Muscle layer of duodenum (tissue), 2 donors: ENCODE measurements at regions not wholly inside any gene's neighbourhood (a gene's known extent, or its start where the extent isn't known, plus 50 kb on each side); places are given as distances from the start of the nearest gene placed in this dataset.
"Not testable (repeated sequence)": the region's sequence is repeated elsewhere in the genome, so short reads cannot be mapped to it uniquely, and the experiment has no call there.

Experiments used
- H3K27ac ChIP-seq: one replicate; pipeline ENCODE4 v1.7.0; 2013; ENCODE audit warnings: mild to moderate bottlenecking, low read length
- H3K27me3 ChIP-seq: one replicate; pipeline ENCODE4 v1.7.0; 2013; ENCODE audit warnings: low read depth, mild to moderate bottlenecking, control low read depth, low read length
- H3K36me3 ChIP-seq, 2 donors: one replicate each; pipeline ENCODE4 v1.7.0; 2013; ENCODE audit warnings: low read length in 2 of 2, control low read depth in 1 of 2, mild to moderate bottlenecking in 1 of 2; ENCODE audit not compliant: insufficient read depth in 2 of 2, control insufficient read depth in 1 of 2
- H3K4me1 ChIP-seq, 2 donors: one replicate each; pipeline ENCODE4 v1.7.0; 2013; ENCODE audit warnings: low read length in 2 of 2, mild to moderate bottlenecking in 2 of 2, control low read depth in 1 of 2, moderate library complexity in 1 of 2; ENCODE audit not compliant: insufficient read depth in 2 of 2, control insufficient read depth in 1 of 2
- H3K4me3 ChIP-seq, 2 donors: one replicate each; pipeline ENCODE4 v1.7.0; 2013; ENCODE audit warnings: low read length in 2 of 2, low read depth in 1 of 2, mild to moderate bottlenecking in 1 of 2
- H3K9me3 ChIP-seq, 2 donors: one replicate each; pipeline ENCODE4 v1.7.0; 2013; ENCODE audit warnings: low read length in 2 of 2, control low read depth in 1 of 2, mild to moderate bottlenecking in 1 of 2; ENCODE audit not compliant: control insufficient read depth in 1 of 2
- donor health status: healthy.

GRCh38 chr11:23423656-23424055 lies 563.4 kb upstream of the CCDC179 start:
- H3K27ac ChIP-seq = no peak overlapping the region
- H3K4me3 ChIP-seq = no peak overlapping the region
- H3K4me1 ChIP-seq = no peaks in the 10 kb centered on the region
- H3K27me3 ChIP-seq = no peaks in the 10 kb centered on the region
- no peaks in the 10 kb centered on the region for H3K9me3 ChIP-seq
- no peaks in the 10 kb centered on the region for H3K36me3 ChIP-seq

GRCh38 chr11:23425381-23425780 lies 565.1 kb upstream of the CCDC179 start:
- Histone ChIP-seq H3K36me3 (no peaks in the 10 kb centered on the region), H3K27me3 (no peaks in the 10 kb centered on the region), H3K27ac (no peak overlapping the region), H3K4me3 (no peak overlapping the region), H3K4me1 (no peaks in the 10 kb centered on the region), H3K9me3 (no peaks in the 10 kb centered on the region)

GRCh38 chr11:23429569-23429968 lies 569.3 kb upstream of the CCDC179 start:
- no peak overlapping the region for H3K4me3 ChIP-seq
- H3K9me3 ChIP-seq = no peaks in the 10 kb centered on the region
- H3K27me3 ChIP-seq = no peaks in the 10 kb centered on the region
- H3K27ac ChIP-seq = no peak overlapping the region
- no peaks in the 10 kb centered on the region for H3K36me3 ChIP-seq
- H3K4me1 ChIP-seq = no peaks in the 10 kb centered on the region

GRCh38 chr11:23453522-23453921 lies 593.2 kb upstream of the CCDC179 start:
- Histone ChIP-seq H3K36me3 (no peaks in the 10 kb centered on the region), H3K4me3 (no peak overlapping the region), H3K9me3 (peaks cover 0 to 6% of the 10 kb centered on the region in 2 donors), H3K27me3 (no peaks in the 10 kb centered on the region), H3K27ac (no peak overlapping the region), H3K4me1 (no peaks in the 10 kb centered on the region)

GRCh38 chr11:23455321-23455891 lies 595.1 kb upstream of the CCDC179 start:
- Histone ChIP-seq H3K4me1 (no peaks in the 10 kb centered on the region), H3K4me3 (no peak overlapping the region), H3K27me3 (no peaks in the 10 kb centered on the region), H3K36me3 (no peaks in the 10 kb centered on the region), H3K9me3 (peaks cover 0 to 6% of the 10 kb centered on the region in 2 donors), H3K27ac (no peak overlapping the region)

- H3K4me3 ChIP-seq = no peak overlapping the region
- no peaks in the 10 kb centered on the region for H3K27me3 ChIP-seq
- H3K27ac ChIP-seq = no peak overlapping the region
- H3K36me3 ChIP-seq = no peaks in the 10 kb centered on the region
- H3K4me1 ChIP-seq = no peaks in the 10 kb centered on the region
- H3K9me3 ChIP-seq = no peaks in the 10 kb centered on the region
These were observed 597.4 kb upstream of the CCDC179 start for GRCh38 chr11:23457641-23458040.

- Histone ChIP-seq H3K27ac (no peak overlapping the region), H3K27me3 (no peaks in the 10 kb centered on the region), H3K4me1 (no peaks in the 10 kb centered on the region), H3K36me3 (no peaks in the 10 kb centered on the region), H3K4me3 (no peak overlapping the region), H3K9me3 (no peaks in the 10 kb centered on the region)
These were observed 611.6 kb upstream of the CCDC179 start for GRCh38 chr11:23471878-23472277.

GRCh38 chr11:23473782-23474181 lies 613.5 kb upstream of the CCDC179 start:
- H3K36me3 ChIP-seq = no peaks in the 10 kb centered on the region
- H3K27me3 ChIP-seq = no peaks in the 10 kb centered on the region
- no peak overlapping the region for H3K27ac ChIP-seq
- H3K4me1 ChIP-seq = no peaks in the 10 kb centered on the region
- H3K9me3 ChIP-seq = no peaks in the 10 kb centered on the region
- H3K4me3 ChIP-seq = no peak overlapping the region

- no peak overlapping the region for H3K27ac ChIP-seq
- no peaks in the 10 kb centered on the region for H3K36me3 ChIP-seq
- H3K27me3 ChIP-seq = no peaks in the 10 kb centered on the region
- no peak overlapping the region for H3K4me3 ChIP-seq
- no peaks in the 10 kb centered on the region for H3K4me1 ChIP-seq
- H3K9me3 ChIP-seq = no peaks in the 10 kb centered on the region
These were observed 620.5 kb upstream of the CCDC179 start for GRCh38 chr11:23480736-23481135.

- not testable (repeated sequence) for H3K27ac ChIP-seq, H3K4me1 ChIP-seq, H3K4me3 ChIP-seq, H3K27me3 ChIP-seq, H3K9me3 ChIP-seq, H3K36me3 ChIP-seq
These were observed 623.9 kb upstream of the CCDC179 start for GRCh38 chr11:23484146-23484545.

GRCh38 chr11:23484618-23485017 lies 624.3 kb upstream of the CCDC179 start:
- H3K4me3 ChIP-seq, H3K4me1 ChIP-seq, H3K27me3 ChIP-seq, H3K27ac ChIP-seq, H3K9me3 ChIP-seq, H3K36me3 ChIP-seq: not testable (repeated sequence)

GRCh38 chr11:23490557-23491235 lies 630.4 kb upstream of the CCDC179 start:
- Histone ChIP-seq H3K9me3 (no peaks in the 10 kb centered on the region), H3K36me3 (no peaks in the 10 kb centered on the region), H3K27ac (no peak overlapping the region), H3K27me3 (no peaks in the 10 kb centered on the region), H3K4me1 (no peaks in the 10 kb centered on the region), H3K4me3 (no peak overlapping the region)
